ENCODE measurements at regions not wholly inside any gene's neighbourhood (a gene's known extent, or its start where the extent isn't known, plus 50 kb on each side); places are given as distances from the start of the nearest gene placed in this dataset.

GRCh38 chr9:21555911-21556310, 73.8 kb upstream of the IFNE start:
- ChIA-PET POLR2A (interaction anchor here (1.1 to 4.9 kb wide), 6 partner anchors 12 to 683 kb away, joined by 3 to 48 read pairs (median 6); no protein-coding TSS in a partner anchor), CTCF (interaction anchor here (0.5 kb wide), 1 partner anchor 25 kb away, joined by 3 read pairs; no protein-coding TSS in a partner anchor)
- intact Hi-C loops (cut with micrococcal nuclease) = loop anchor here (5.0 to 10.0 kb wide), 5 partner anchors 49 to 656 kb away; no protein-coding TSS in a partner anchor
- Mint-ChIP-seq H3K36me3 (ENCODE audit: insufficient read depth, unreplicated experiment) (no peaks in the 10 kb centered on the region), H3K4me1 (ENCODE audit: insufficient read depth, unreplicated experiment) (peaks cover 7% of the 10 kb centered on the region), H3K4me3 (ENCODE audit: unreplicated experiment) (peak overlapping the region; percentile 80), H3K27ac (ENCODE audit: low read depth, unreplicated experiment) (peak overlapping the region; percentile 95), H3K9me3 (ENCODE audit: unreplicated experiment) (no peaks in the 10 kb centered on the region), H3K27me3 (ENCODE audit: insufficient read depth, unreplicated experiment) (no peaks in the 10 kb centered on the region)
- BruUV-seq (replicated peaks) = no TSS peak
- TF ChIP-seq CTCF (IDR thresholded peaks at IDR 0.05; ENCODE audit: unreplicated experiment) = no peak
- DNase-seq (ENCODE audit: unreplicated experiment) = peak; percentile 45

GRCh38 chr9:21556581-21557427, 74.7 kb upstream of the IFNE start:
- ChIA-PET CTCF (interaction anchor here (0.5 to 0.8 kb wide), 3 partner anchors 24 to 687 kb away, joined by 3 to 4 read pairs (median 3); no protein-coding TSS in a partner anchor), POLR2A (interaction anchor here (0.8 to 4.9 kb wide), 10 partner anchors 8 to 682 kb away, joined by 3 to 48 read pairs (median 3); no protein-coding TSS in a partner anchor)
- BruUV-seq (replicated peaks) = no TSS peak
- peaks cover 7% of the 10 kb centered on the region for H3K4me1 Mint-ChIP-seq (ENCODE audit: insufficient read depth, unreplicated experiment)
- no peak for DNase-seq (ENCODE audit: unreplicated experiment)
- H3K36me3 Mint-ChIP-seq (ENCODE audit: insufficient read depth, unreplicated experiment) = no peaks in the 10 kb centered on the region
- peak overlapping the region; percentile 95 for H3K27ac Mint-ChIP-seq (ENCODE audit: low read depth, unreplicated experiment)
- peak overlapping the region; percentile 80 for H3K4me3 Mint-ChIP-seq (ENCODE audit: unreplicated experiment)
- no peaks in the 10 kb centered on the region for H3K27me3 Mint-ChIP-seq (ENCODE audit: insufficient read depth, unreplicated experiment)
- no peak for TF ChIP-seq CTCF (IDR thresholded peaks at IDR 0.05; ENCODE audit: unreplicated experiment)
- H3K9me3 Mint-ChIP-seq (ENCODE audit: unreplicated experiment) = no peaks in the 10 kb centered on the region
- intact Hi-C loops (cut with micrococcal nuclease) = loop anchor here (1.0 to 10.0 kb wide), 6 partner anchors 50 to 682 kb away; no protein-coding TSS in a partner anchor

GRCh38 chr9:21557428-21557768, 75.3 kb upstream of the IFNE start:
- Mint-ChIP-seq H3K36me3 (ENCODE audit: insufficient read depth, unreplicated experiment) (no peaks in the 10 kb centered on the region), H3K9me3 (ENCODE audit: unreplicated experiment) (no peaks in the 10 kb centered on the region), H3K27ac (ENCODE audit: low read depth, unreplicated experiment) (peak overlapping the region; percentile 95), H3K4me1 (ENCODE audit: insufficient read depth, unreplicated experiment) (peaks cover under 1% of the 10 kb centered on the region), H3K27me3 (ENCODE audit: insufficient read depth, unreplicated experiment) (no peaks in the 10 kb centered on the region), H3K4me3 (ENCODE audit: unreplicated experiment) (peak overlapping the region; percentile 80)
- no peak for DNase-seq (ENCODE audit: unreplicated experiment)
- intact Hi-C loops (cut with micrococcal nuclease) = loop anchor here (1.0 to 10.0 kb wide), 6 partner anchors 50 to 682 kb away; no protein-coding TSS in a partner anchor
- ChIA-PET POLR2A (interaction anchor here (0.6 to 4.9 kb wide), 10 partner anchors 9 to 681 kb away, joined by 3 to 48 read pairs (median 3); no protein-coding TSS in a partner anchor), CTCF (interaction anchor here (0.7 to 1.1 kb wide), 3 partner anchors 151 to 686 kb away, joined by 3 to 9 read pairs (median 4); no protein-coding TSS in a partner anchor)
- TF ChIP-seq CTCF (IDR thresholded peaks at IDR 0.05; ENCODE audit: unreplicated experiment) = no peak
- BruUV-seq (replicated peaks) = no TSS peak

GRCh38 chr9:21558079-21558478, 76.0 kb upstream of the IFNE start:
- peak overlapping the region; percentile 95 for H3K27ac Mint-ChIP-seq (ENCODE audit: low read depth, unreplicated experiment)
- H3K9me3 Mint-ChIP-seq (ENCODE audit: unreplicated experiment) = no peaks in the 10 kb centered on the region
- ChIA-PET CTCF (interaction anchor here (1.0 to 1.5 kb wide), 3 partner anchors 20 to 681 kb away, joined by 3 to 9 read pairs (median 3); no protein-coding TSS in a partner anchor), POLR2A (interaction anchor here (0.6 to 4.9 kb wide), 9 partner anchors 8 to 654 kb away, joined by 3 to 48 read pairs (median 8); no protein-coding TSS in a partner anchor)
- intact Hi-C loops (cut with micrococcal nuclease) = loop anchor here (5.0 to 10.0 kb wide), 5 partner anchors 51 to 654 kb away; no protein-coding TSS in a partner anchor
- no peaks in the 10 kb centered on the region for H3K27me3 Mint-ChIP-seq (ENCODE audit: insufficient read depth, unreplicated experiment)
- BruUV-seq (replicated peaks) = no TSS peak
- no peak for TF ChIP-seq CTCF (IDR thresholded peaks at IDR 0.05; ENCODE audit: unreplicated experiment)
- peak overlapping the region; percentile 80 for H3K4me3 Mint-ChIP-seq (ENCODE audit: unreplicated experiment)
- no peaks in the 10 kb centered on the region for H3K4me1 Mint-ChIP-seq (ENCODE audit: insufficient read depth, unreplicated experiment)
- no peak for DNase-seq (ENCODE audit: unreplicated experiment)
- no peaks in the 10 kb centered on the region for H3K36me3 Mint-ChIP-seq (ENCODE audit: insufficient read depth, unreplicated experiment)
